SK-N-SH (cell line): ENCODE measurements at regions not wholly inside any gene's neighbourhood (a gene's known extent, or its start where the extent isn't known, plus 50 kb on each side); places are given as distances from the start of the nearest gene placed in this dataset.

Experiments
- CTCF ChIP-seq: fragments of 200-600 bp; sonication (generic); IDR thresholded peaks from 2 replicates; pipeline ENCODE4 v1.6.1; 2017; ENCODE audit warnings: antibody characterized with exemption, mild to moderate bottlenecking, moderate library complexity
- EP300 ChIP-seq, 2 experiments: IDR thresholded peaks; 2 replicates each; pipeline versions ENCODE4 v1.4.0 to v1.6.1; 2012; ENCODE audit warnings: borderline replicate concordance in 1 of 2, low read depth in 1 of 2, low read length in 1 of 2
- EZH2phosphoT487 ChIP-seq: fragments of 200-600 bp; sonication (generic); IDR thresholded peaks from 2 replicates; pipeline ENCODE4 v1.6.1; 2017; ENCODE audit warnings: low read depth, mixed run types, mild to moderate bottlenecking, antibody characterized with exemption, moderate library complexity, borderline replicate concordance
- GATA2 ChIP-seq: sonication (generic); formaldehyde crosslinking; IDR thresholded peaks from 2 replicates; pipeline ENCODE4 v1.5.0; 2020; ENCODE audit warnings: mild to moderate bottlenecking, missing genetic modification reagents
- RAD21 ChIP-seq: IDR thresholded peaks from 2 replicates; pipeline ENCODE4 v1.6.1; 2012; ENCODE audit warnings: mild to moderate bottlenecking, low read length
- TCF12 ChIP-seq: IDR thresholded peaks from 2 replicates; pipeline ENCODE4 v1.4.0; 2012
- USF2 ChIP-seq: fragments of 150-350 bp; IDR thresholded peaks from 2 replicates; pipeline ENCODE4 v1.6.1; 2017; ENCODE audit warnings: antibody characterized with exemption, low read length, low read depth, borderline replicate concordance
- ZBTB33 ChIP-seq: IDR thresholded peaks from 2 replicates; pipeline ENCODE4 v1.4.0; 2012; ENCODE audit warnings: low read depth, borderline replicate concordance
- TF ChIP-seq, protein P1 (sequence below): IDR thresholded peaks from 2 replicates; pipeline ENCODE4 v1.6.1; 2012; ENCODE audit warnings: mild to moderate bottlenecking, low read depth, low read length, moderate library complexity

GRCh38 chr5:103436656-103437055 lies 125.9 kb downstream of the NUDT12 start:
- no peak for TF ChIP-seq EP300 (IDR thresholded peaks at IDR 0.05; ENCODE audit: borderline replicate concordance in 1 of 2, low read depth in 1 of 2, low read length in 1 of 2)
- TF ChIP-seq CTCF: no peak
- TF ChIP-seq GATA2 (CRISPR knock-in tag): no peak
- no peak for TF ChIP-seq EZH2phosphoT487
- TF ChIP-seq ZBTB33: no peak
- TF ChIP-seq, protein P1, sequence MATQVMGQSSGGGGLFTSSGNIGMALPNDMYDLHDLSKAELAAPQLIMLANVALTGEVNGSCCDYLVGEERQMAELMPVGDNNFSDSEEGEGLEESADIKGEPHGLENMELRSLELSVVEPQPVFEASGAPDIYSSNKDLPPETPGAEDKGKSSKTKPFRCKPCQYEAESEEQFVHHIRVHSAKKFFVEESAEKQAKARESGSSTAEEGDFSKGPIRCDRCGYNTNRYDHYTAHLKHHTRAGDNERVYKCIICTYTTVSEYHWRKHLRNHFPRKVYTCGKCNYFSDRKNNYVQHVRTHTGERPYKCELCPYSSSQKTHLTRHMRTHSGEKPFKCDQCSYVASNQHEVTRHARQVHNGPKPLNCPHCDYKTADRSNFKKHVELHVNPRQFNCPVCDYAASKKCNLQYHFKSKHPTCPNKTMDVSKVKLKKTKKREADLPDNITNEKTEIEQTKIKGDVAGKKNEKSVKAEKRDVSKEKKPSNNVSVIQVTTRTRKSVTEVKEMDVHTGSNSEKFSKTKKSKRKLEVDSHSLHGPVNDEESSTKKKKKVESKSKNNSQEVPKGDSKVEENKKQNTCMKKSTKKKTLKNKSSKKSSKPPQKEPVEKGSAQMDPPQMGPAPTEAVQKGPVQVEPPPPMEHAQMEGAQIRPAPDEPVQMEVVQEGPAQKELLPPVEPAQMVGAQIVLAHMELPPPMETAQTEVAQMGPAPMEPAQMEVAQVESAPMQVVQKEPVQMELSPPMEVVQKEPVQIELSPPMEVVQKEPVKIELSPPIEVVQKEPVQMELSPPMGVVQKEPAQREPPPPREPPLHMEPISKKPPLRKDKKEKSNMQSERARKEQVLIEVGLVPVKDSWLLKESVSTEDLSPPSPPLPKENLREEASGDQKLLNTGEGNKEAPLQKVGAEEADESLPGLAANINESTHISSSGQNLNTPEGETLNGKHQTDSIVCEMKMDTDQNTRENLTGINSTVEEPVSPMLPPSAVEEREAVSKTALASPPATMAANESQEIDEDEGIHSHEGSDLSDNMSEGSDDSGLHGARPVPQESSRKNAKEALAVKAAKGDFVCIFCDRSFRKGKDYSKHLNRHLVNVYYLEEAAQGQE: no peak
- no peak for TF ChIP-seq TCF12
- TF ChIP-seq RAD21: no peak
- TF ChIP-seq USF2: no peak
